ENCODE measurements at regions not wholly inside any gene's neighbourhood (a gene's known extent, or its start where the extent isn't known, plus 50 kb on each side); places are given as distances from the start of the nearest gene placed in this dataset.

GRCh38 chr3:189455009-189455408, 176.2 kb upstream of the TP63 start:
- TF ChIP-seq ZBTB43 (CRISPR knock-in tag; IDR thresholded peaks at IDR 0.05) (no peak), JUND (IDR thresholded peaks at IDR 0.05; ENCODE audit: borderline replicate concordance, low read depth, low read length) (no peak), JUND (tag; IDR thresholded peaks at IDR 0.05; ENCODE audit: borderline replicate concordance, low read depth, low read length) (no peak), ATF3 (IDR thresholded peaks at IDR 0.05) (no peak), ATF3 (CRISPR knock-in tag; conservative IDR thresholded peaks at IDR 0.05) (no peak), MEF2D (tag; conservative IDR thresholded peaks at IDR 0.05; ENCODE audit: low read depth) (no peak), CTCF (IDR thresholded peaks at IDR 0.05 in 2 of 3, conservative IDR thresholded peaks at IDR 0.05 in 1 of 3; ENCODE audit: insufficient read depth in 2 of 3, low read depth in 1 of 3, low read length in 3 of 3) (no peak), RERE (CRISPR knock-in tag; IDR thresholded peaks at IDR 0.05; ENCODE audit: borderline replicate concordance) (no peak), ZNF165 (CRISPR knock-in tag; IDR thresholded peaks at IDR 0.05; ENCODE audit: borderline replicate concordance) (no peak)

Data from K562 (cell line).